ENCODE measurements at regions not wholly inside any gene's neighbourhood (a gene's known extent, or its start where the extent isn't known, plus 50 kb on each side); places are given as distances from the start of the nearest gene placed in this dataset.

DNA sequence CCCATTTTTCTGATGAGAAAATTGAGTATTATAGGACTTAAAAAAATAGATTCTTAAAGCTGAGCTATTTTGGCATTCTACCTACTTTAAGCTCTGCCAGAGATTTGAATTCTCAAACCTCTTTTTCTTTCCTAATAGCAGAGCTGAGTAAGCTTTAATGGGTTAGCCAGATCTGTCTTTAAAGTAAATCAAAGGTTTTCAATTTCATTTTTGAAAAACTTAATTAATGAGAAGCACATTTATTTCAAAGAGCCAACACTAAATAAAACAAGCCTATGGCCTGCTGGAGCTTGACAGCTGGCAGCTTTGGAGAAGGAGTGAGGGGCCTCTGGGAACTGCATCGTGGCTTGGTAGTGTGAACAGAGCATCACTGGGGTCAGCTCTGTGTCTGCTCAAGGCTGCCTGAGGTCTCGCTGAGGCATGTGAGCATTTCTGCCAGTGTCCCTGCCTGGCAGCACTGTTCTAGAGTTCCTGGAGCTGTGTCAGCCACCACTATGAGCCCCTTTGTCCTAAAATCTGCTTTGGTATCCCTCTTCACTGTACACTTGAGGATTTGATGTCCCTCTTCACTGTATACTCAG lies 50.4 kb upstream of the PRSS23 start:
- TF ChIP-seq, protein P1, sequence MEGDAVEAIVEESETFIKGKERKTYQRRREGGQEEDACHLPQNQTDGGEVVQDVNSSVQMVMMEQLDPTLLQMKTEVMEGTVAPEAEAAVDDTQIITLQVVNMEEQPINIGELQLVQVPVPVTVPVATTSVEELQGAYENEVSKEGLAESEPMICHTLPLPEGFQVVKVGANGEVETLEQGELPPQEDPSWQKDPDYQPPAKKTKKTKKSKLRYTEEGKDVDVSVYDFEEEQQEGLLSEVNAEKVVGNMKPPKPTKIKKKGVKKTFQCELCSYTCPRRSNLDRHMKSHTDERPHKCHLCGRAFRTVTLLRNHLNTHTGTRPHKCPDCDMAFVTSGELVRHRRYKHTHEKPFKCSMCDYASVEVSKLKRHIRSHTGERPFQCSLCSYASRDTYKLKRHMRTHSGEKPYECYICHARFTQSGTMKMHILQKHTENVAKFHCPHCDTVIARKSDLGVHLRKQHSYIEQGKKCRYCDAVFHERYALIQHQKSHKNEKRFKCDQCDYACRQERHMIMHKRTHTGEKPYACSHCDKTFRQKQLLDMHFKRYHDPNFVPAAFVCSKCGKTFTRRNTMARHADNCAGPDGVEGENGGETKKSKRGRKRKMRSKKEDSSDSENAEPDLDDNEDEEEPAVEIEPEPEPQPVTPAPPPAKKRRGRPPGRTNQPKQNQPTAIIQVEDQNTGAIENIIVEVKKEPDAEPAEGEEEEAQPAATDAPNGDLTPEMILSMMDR (conservative IDR thresholded peaks at IDR 0.05; ENCODE audit: low read length) = no peak
- TF ChIP-seq EZH2phosphoT487 (IDR thresholded peaks at IDR 0.05; ENCODE audit: borderline replicate concordance, low read depth, low read length) = no peak

All from OCI-LY7 (cell line).